ENCODE measurements at regions not wholly inside any gene's neighbourhood (a gene's known extent, or its start where the extent isn't known, plus 50 kb on each side); places are given as distances from the start of the nearest gene placed in this dataset.
"Not testable (repeated sequence)": the region's sequence is repeated elsewhere in the genome, so short reads cannot be mapped to it uniquely, and the experiment has no call there.

DNA sequence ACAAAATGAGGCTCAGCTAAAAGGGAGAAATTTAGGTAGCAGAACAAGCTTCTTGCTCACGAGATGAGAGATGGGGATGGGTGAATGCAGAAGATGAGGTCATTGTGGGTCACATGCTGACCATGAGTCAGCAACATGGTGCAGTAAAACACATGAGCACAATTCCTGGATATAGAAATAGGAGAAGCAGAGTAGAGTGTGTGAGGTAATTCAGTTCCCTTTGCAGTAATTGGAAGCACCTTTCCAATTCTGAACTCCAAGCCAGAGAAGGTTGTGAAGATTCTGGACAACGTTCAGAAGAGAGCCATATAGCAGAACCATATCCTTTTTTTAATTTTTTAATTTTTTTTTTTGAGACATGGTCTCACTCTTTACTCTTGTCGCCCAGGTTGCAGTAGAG lies 62.0 kb upstream of the LMNTD1 start:
- DNase-seq (ENCODE audit: low read depth in 2 of 2), result peak; percentile 56 to 68

- DNase-seq (ENCODE audit: low read depth in 2 of 2), result no peak
Observed at GRCh38 chr12:25616286-25616685, 63.2 kb upstream of the LMNTD1 start.

DNA sequence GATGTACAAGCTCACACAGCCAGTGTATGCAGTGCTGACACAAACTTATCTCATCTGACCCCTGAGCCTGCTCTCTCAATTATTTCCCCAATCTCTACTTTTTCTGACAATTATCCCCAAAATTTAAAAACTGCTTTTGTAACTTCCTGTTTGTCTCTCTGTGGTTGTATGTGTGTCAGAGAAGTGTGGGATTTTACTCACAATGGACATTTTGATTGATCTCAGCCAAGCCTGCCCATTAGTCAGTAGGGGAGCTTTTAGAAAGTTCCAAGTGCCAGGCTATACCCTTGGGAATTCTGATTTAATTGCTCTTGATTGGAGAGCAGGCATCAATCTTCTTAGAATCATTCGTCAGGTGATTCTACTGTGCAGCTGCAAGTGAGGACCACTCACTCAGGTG lies 64.9 kb upstream of the LMNTD1 start:
- no peak for DNase-seq (ENCODE audit: low read depth in 2 of 2)

DNA sequence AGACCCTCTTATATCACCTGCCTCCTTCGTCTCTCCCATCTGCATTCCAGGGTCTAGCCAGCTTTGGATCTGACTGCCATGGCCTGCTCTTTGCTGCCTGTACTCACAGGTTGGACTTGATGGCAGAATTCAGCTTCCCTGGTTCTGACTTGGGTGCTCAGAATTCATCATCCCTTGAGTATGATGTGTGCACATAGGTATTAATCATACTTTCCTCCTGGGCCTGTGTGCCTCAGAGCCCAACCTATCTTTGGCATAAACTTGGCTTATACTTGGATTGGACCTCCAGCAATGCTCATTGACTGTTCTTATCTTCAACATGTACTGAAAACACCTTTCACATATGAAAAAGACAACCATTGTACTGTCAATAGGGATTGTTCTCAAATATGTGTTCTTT lies 70.7 kb upstream of the LMNTD1 start:
- DNase-seq (ENCODE audit: low read depth in 2 of 2), result no peak

DNA sequence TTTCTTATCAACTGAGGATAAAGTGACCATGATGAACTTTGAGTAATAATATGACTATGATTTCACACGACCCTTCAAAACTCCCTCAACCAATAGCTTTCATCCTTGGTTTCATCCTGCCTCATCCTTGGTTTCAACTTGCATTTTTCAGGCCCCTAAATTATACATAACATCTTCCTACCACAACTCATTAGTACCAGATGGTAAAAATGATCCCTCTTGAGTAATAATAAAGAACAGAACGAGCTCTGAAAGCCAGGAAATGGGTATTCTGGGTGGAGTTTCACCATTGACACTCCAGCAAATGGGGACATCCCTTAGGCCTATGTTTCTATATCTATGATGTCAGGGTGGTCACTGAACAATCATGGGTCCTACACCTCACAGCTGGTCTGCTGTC lies 72.1 kb upstream of the LMNTD1 start:
- peak; percentile 24 to 32 for DNase-seq (ENCODE audit: low read depth in 2 of 2)

- DNase-seq (ENCODE audit: low read depth in 2 of 2), result no peak
Observed at GRCh38 chr12:25629341-25629740, 76.3 kb upstream of the LMNTD1 start.

DNA sequence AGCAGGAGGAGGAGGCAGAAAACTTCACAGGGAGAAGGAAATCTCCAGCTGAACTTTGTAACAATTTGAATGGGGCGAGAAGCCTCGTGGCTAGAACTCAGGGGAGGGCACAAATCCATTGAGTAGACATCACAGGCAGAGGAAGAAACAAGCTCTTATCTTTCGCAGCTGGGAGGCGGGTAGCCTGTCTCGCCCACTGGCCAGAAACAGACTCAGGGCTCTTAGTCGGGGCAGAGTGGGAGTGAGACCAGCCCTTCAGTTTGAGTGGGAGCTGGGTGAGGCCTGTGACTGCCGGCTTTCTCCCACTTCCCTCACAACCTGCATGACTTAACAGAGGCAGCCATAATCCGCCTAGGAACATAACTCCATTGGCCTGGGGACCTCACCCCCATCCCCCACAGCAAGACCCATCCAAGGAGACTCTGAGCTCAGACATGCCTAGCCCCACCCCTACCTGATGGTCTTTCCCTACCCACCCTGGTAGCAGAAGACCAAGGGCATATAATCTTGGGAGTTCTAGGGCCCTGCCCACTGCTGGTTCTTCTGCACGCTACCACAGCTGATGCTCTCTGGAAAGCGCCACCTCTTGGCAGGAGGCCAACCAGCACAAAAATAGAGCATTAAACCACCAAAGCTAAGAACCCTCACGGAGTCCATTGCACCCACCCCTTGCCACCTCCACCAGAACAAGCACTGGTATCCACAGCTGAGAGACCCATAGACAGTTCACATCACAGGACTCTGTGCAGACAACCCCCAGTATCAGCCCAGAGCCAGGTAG lies 77.8 kb upstream of the LMNTD1 start:
- DNase-seq (ENCODE audit: low read depth in 2 of 2), result not testable (repeated sequence)

DNA sequence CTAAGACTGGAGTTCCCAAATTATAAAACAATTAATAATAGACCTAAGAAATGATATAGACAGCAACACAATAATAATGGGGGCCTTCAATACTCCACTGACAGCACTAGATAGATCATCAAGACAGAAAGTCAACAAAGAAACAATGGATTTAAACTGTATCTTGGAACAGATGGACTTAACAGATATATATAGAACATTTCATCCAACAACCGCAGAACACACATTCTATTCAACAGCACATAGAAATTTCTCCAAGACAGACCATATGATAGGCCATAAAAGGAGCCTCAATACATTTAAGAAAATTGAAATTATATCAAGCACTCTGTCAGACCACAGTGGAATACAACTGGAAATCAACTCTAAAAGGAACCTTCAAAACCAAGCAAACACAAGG lies 80.1 kb upstream of the LMNTD1 start:
- not testable (repeated sequence) for DNase-seq (ENCODE audit: low read depth in 2 of 2)

- DNase-seq (ENCODE audit: low read depth in 2 of 2), result no peak
Observed at GRCh38 chr12:25637752-25638151, 84.7 kb upstream of the LMNTD1 start.

DNA sequence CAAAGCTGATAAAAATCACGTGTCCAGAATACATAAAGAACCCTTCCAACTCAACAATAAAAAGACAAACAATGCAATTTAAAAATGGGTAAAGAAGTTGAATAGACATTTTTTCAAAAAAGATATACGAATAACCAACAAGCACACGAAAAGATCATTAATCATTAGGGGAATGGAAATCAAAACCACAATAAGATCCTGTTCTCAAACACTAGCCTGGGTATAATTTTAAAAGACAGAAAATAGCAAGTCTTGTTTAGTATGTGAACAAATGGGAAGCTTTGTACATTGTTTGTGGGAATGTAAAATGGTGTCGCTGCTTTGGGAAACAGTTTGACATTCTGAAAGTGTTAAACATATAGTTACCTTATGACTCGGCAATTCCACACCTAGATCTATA lies 86.3 kb upstream of the LMNTD1 start:
- DNase-seq (ENCODE audit: low read depth in 2 of 2), result no peak

- peak; percentile 55 to 63 for DNase-seq (ENCODE audit: low read depth in 2 of 2)
Observed at GRCh38 chr12:25644979-25645378, 91.9 kb upstream of the LMNTD1 start.

DNA sequence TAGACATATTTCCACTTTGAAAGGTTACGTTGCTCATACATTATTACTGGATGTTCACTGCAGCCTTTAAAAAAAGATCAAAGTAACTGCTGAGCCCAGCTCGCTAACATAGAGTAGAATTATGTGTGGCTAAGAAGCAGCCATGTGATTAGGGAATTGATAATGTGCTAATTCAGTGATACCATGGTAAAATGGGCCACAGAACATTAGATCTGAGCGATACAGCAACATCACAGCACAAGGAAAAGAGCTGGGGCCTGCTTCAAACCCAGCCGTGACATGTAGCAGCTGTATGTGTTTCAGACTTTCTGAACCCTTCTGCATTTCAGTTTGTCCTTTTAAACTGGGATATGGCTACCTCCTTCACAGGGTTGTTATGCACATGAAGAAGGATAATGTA lies 92.3 kb upstream of the LMNTD1 start:
- DNase-seq (ENCODE audit: low read depth in 2 of 2), result no peak

DNA sequence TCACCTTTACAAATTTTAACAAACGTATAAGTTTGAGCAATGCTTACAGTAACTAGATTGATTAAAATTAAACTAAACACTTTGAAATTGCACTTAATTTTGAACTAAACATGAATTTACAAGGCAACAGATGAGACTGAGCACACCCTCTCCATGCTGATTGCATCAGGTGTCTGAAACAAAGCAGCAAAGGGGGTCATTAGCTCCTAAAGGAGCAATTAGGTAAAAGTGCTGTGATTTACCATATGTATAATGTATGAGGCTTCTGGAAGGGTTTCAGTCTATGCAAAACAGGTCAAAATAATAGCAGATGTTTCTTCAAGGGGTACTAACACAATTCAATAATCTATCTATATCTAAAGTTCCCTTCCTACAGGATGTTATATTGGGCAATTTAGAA lies 98.8 kb upstream of the LMNTD1 start:
- no peak for DNase-seq (ENCODE audit: low read depth in 2 of 2)

DNA sequence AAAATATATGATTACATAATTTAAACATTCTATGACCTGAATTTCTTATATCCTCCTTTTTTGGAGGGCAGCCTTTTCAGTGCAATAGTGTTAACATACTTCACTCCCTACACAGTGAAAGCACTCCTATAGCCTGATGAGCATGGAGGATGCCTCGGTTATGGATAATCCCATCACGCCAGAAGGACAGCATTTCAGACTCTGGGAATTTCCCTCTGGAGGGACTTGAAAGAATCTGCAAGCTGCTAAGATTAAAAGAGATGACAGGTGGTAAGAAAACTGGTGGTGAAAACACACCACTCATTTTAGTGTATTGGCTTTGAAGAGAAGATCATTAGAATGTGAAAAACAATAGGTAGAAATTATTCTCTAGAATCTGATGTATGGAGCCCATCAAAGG lies 99.3 kb upstream of the LMNTD1 start:
- DNase-seq (ENCODE audit: low read depth in 2 of 2), result no peak

- no peak for DNase-seq (ENCODE audit: low read depth in 2 of 2)
Observed at GRCh38 chr12:25653487-25654175, 100.5 kb upstream of the LMNTD1 start.

- no peak for DNase-seq (ENCODE audit: low read depth in 2 of 2)
Observed at GRCh38 chr12:25655702-25656101, 102.6 kb upstream of the LMNTD1 start.

- DNase-seq (ENCODE audit: low read depth in 2 of 2), result no peak
Observed at GRCh38 chr12:25659621-25660020, 106.5 kb upstream of the LMNTD1 start.

- no peak for DNase-seq (ENCODE audit: low read depth in 2 of 2)
Observed at GRCh38 chr12:25670076-25671055, 117.3 kb upstream of the LMNTD1 start.

- peak; percentile 52 to 54 for DNase-seq (ENCODE audit: low read depth in 2 of 2)
Observed at GRCh38 chr12:25675808-25676207, 122.7 kb upstream of the LMNTD1 start.

GRCh38 chr12:25677232-25677937 lies 124.3 kb upstream of the LMNTD1 start:
- no peak for DNase-seq (ENCODE audit: low read depth in 2 of 2)

DNA sequence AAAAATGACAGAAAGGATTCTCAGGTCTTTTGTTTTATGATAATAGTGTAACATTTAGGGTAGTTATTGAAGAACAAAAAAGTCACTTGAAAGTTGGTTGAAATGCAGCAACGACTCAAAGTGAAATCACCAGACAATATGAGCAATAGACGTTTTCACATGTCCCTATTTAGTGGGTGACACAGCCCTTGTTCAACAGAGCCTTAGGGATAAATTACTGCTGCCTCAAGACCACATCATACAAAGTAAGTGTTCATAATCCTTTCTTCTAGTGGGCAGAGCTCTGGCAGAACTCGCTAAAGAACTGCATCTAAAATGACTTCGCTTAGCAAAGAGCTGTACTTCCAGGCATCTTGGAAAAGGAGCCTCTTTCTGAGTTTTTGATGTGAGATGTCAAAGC lies 128.5 kb upstream of the LMNTD1 start:
- no peak for DNase-seq (ENCODE audit: low read depth in 2 of 2)

- DNase-seq (ENCODE audit: low read depth in 2 of 2), result no peak
Observed at GRCh38 chr12:25682421-25682820, 129.3 kb upstream of the LMNTD1 start.

Measured in fibroblast of skin of left biceps (primary cell).